GM21423 (cell line): ENCODE measurements at regions not wholly inside any gene's neighbourhood (a gene's known extent, or its start where the extent isn't known, plus 50 kb on each side); places are given as distances from the start of the nearest gene placed in this dataset.

Experiments
- ATAC-seq: cut with Tn5 transposase; IDR thresholded peaks from one replicate; pipeline ENCODE4 v1.9.1; 2021; ENCODE audit warnings: mild to moderate bottlenecking, moderate library complexity; ENCODE audit not compliant: unreplicated experiment

GRCh38 chr2:196224756-196225155, 53.4 kb upstream of the STK17B start:
- no peak for ATAC-seq

DNA sequence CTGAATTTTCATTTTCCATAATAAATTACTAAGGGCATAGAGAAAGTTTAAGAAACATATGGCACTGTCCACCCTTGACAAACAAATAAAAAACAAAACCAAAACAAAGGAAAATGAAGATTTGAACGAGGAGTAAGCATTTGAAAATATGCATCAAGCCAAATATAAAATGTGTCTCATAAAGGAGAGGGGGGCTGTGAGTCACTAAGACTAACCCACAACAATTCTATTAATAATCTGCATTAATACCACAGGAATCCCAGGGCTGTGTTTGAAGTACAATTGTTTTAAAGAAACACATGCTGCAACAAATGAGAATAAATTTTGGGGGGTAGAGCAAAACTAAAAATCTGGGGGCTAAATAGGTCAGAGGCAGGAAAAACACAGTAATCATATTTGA, 53.8 kb upstream of the STK17B start:
- ATAC-seq = no peak

DNA sequence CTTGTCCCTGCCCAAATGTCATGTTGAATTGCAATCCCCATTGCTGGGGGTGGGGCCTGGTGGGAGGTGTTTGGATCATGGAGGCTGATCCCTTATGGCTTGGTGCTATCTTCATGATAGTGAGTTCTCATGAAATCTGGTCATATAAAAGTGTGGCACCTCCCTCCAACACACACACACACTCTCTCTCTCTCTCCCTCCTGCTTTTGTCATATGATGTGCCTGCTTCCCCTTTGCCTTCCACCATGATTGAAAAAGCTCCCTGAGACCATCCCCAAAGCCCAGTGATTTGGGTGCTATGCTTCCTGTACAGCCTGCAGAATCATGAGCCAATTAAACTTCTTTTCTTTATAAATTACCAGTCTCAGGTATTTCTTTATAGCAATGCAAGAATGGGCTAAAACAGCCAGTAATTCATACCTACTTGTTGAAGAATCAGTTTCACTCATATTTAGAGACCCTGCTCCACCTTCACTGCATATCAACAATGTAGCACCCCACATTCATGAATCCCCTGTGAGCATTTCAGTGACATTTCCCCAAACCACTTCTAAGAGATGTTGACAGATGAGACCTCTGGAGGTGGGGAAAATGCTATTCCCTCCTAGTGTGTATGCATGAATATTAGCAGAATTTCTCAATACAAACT, 54.8 kb upstream of the STK17B start:
- ATAC-seq = no peak

DNA sequence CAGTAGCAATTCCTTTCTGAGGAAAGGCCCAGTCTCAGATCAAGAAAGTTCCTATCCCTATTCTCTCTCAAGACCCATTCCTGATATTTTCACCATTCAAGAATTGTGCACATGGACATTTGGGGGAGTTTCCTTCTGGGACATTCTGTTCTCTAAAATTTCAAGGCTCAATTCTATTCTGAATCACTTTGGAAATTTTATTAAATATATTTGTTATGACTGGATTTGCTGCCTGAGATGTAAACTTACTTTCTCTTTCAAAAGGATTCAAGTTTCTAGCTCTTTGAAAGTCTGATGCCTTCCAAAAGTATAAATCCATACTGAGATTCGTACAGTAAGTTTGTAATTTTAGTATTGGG, 55.3 kb upstream of the STK17B start:
- no peak for ATAC-seq

GRCh38 chr2:196229013-196229412, 57.6 kb upstream of the STK17B start:
- ATAC-seq = no peak

- no peak for ATAC-seq
These were observed 58.9 kb upstream of the STK17B start for GRCh38 chr2:196230061-196230854.

- no peak for ATAC-seq
These were observed 61.8 kb upstream of the STK17B start for GRCh38 chr2:196233021-196233804.

GRCh38 chr2:196233805-196234475, 62.6 kb upstream of the STK17B start:
- ATAC-seq = peak; percentile 74

- peak; percentile 39 for ATAC-seq
These were observed 63.3 kb upstream of the STK17B start for GRCh38 chr2:196234672-196235071.

- no peak for ATAC-seq
These were observed 67.5 kb upstream of the STK17B start for GRCh38 chr2:196238836-196239380.

- ATAC-seq = peak; percentile 85
These were observed 68.5 kb upstream of the STK17B start for GRCh38 chr2:196239622-196240587.

- no peak for ATAC-seq
These were observed 69.8 kb upstream of the STK17B start for GRCh38 chr2:196241175-196241574.

- ATAC-seq = peak; percentile 73
These were observed 70.8 kb upstream of the STK17B start for GRCh38 chr2:196242131-196242620.

- ATAC-seq = no peak
These were observed 73.1 kb upstream of the STK17B start for GRCh38 chr2:196244516-196244915.

- no peak for ATAC-seq
These were observed 73.6 kb upstream of the STK17B start for GRCh38 chr2:196244966-196245365.

GRCh38 chr2:196245378-196246140, 74.2 kb upstream of the STK17B start:
- ATAC-seq = no peak

DNA sequence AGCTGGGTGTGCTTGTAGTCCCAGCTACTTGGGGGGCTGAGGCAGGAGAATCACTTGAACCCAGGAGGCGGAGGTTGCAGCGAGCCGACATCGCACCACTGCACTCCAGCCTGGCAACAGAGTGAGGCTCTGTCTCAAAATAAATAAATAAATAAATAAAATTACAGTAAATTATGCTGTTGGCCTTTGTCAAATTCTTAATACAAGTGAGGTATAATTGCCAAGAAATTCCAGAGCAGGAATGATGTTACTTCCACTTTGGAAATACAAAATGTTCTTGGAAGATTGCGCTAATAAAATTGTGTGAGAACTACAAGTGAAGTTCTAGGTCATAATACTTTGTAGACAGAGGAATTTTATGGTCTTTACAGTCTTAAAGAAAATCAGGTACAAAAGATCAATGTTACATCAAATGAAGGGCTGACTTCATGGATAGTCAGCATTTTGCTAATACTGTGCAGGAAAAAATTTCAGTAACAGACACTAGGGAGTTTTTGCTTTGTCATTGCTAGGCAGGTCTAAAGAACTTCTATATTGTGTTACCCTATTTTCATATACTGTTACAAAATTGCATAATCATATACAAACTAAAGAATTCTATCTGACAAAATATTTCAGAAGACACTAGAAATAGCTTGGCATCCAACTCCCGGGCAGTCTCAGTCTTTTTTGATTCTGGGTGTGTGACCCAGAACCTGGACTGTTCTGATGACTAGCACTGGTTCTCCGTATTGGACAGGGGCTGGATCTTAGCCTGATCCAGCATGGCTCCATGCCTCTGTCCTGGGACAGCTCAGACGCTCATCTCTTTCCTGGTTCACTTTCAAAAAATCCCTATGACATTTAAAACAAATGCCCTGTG, 76.0 kb upstream of the STK17B start:
- no peak for ATAC-seq

DNA sequence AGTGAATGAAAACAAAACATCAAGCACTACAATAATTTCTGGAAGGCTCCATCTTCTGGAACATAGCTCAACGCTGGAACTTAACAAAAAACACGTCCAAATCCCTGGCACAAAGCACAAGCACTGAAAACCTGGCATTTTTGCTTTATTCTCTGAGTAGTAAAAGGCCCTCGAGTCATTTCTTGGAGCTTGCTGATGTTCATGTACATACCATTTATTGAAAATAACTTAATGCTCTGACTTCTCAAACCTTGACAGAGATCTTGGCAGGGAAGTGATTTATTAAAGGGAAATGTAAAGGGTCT, 76.5 kb upstream of the STK17B start:
- no peak for ATAC-seq
